ENCODE measurements at regions not wholly inside any gene's neighbourhood (a gene's known extent, or its start where the extent isn't known, plus 50 kb on each side); places are given as distances from the start of the nearest gene placed in this dataset.

GRCh38 chr7:126005064-126005463 lies 1075.4 kb upstream of the POT1 start:
- DNase-seq (ENCODE audit: low read depth, low spot score): no peak

GRCh38 chr7:126001349-126001748 lies 1071.7 kb upstream of the POT1 start:
- no peak for DNase-seq (ENCODE audit: low read depth, low spot score)

- no peak for DNase-seq (ENCODE audit: low read depth, low spot score)
Observed at GRCh38 chr7:125984795-125985194, 1055.2 kb upstream of the POT1 start.

GRCh38 chr7:125971656-125972055 lies 1042.0 kb upstream of the POT1 start:
- no peak for DNase-seq (ENCODE audit: low read depth, low spot score)

GRCh38 chr7:125966278-125967048 lies 1036.8 kb upstream of the POT1 start:
- no peak for DNase-seq (ENCODE audit: low read depth, low spot score)

GRCh38 chr7:125934955-125935354 lies 1005.3 kb upstream of the POT1 start:
- no peak for DNase-seq (ENCODE audit: low read depth, low spot score)

GRCh38 chr7:125934539-125934938 lies 1004.9 kb upstream of the POT1 start:
- no peak for DNase-seq (ENCODE audit: low read depth, low spot score)

GRCh38 chr7:125930848-125931247 lies 1001.2 kb upstream of the POT1 start:
- DNase-seq (ENCODE audit: low read depth, low spot score): no peak

GRCh38 chr7:125927556-125927955 lies 997.9 kb upstream of the POT1 start:
- no peak for DNase-seq (ENCODE audit: low read depth, low spot score)

GRCh38 chr7:125926621-125927020 lies 997.0 kb upstream of the POT1 start:
- DNase-seq (ENCODE audit: low read depth, low spot score): no peak

- DNase-seq (ENCODE audit: low read depth, low spot score): no peak
Observed at GRCh38 chr7:125924037-125924436, 994.4 kb upstream of the POT1 start.

- DNase-seq (ENCODE audit: low read depth, low spot score): peak; percentile 57
Observed at GRCh38 chr7:125915381-125915948, 985.8 kb upstream of the POT1 start.

- DNase-seq (ENCODE audit: low read depth, low spot score): no peak
Observed at GRCh38 chr7:125908711-125909110, 979.1 kb upstream of the POT1 start.

- DNase-seq (ENCODE audit: low read depth, low spot score): no peak
Observed at GRCh38 chr7:125899577-125899976, 970.0 kb upstream of the POT1 start.

- DNase-seq (ENCODE audit: low read depth, low spot score): no peak
Observed at GRCh38 chr7:125892434-125892833, 962.8 kb upstream of the POT1 start.

GRCh38 chr7:125878988-125879387 lies 949.4 kb upstream of the POT1 start:
- DNase-seq (ENCODE audit: low read depth, low spot score): peak; percentile 44

GRCh38 chr7:125878235-125878956 lies 948.8 kb upstream of the POT1 start:
- no peak for DNase-seq (ENCODE audit: low read depth, low spot score)

- DNase-seq (ENCODE audit: low read depth, low spot score): no peak
Observed at GRCh38 chr7:125877246-125877645, 947.6 kb upstream of the POT1 start.

- DNase-seq (ENCODE audit: low read depth, low spot score): no peak
Observed at GRCh38 chr7:125876431-125876830, 946.8 kb upstream of the POT1 start.

GRCh38 chr7:125871431-125871830 lies 941.8 kb upstream of the POT1 start:
- no peak for DNase-seq (ENCODE audit: low read depth, low spot score)

- no peak for DNase-seq (ENCODE audit: low read depth, low spot score)
Observed at GRCh38 chr7:125857606-125858005, 928.0 kb upstream of the POT1 start.

GRCh38 chr7:125848157-125848556 lies 918.5 kb upstream of the POT1 start:
- no peak for DNase-seq (ENCODE audit: low read depth, low spot score)

GRCh38 chr7:125847692-125848091 lies 918.1 kb upstream of the POT1 start:
- peak; percentile 29 for DNase-seq (ENCODE audit: low read depth, low spot score)

Measured in ELF-1 (cell line).